ENCODE measurements at regions not wholly inside any gene's neighbourhood (a gene's known extent, or its start where the extent isn't known, plus 50 kb on each side); places are given as distances from the start of the nearest gene placed in this dataset.

GRCh38 chr10:109174526-109174925 lies 748.8 kb downstream of the XPNPEP1 start:
- Histone ChIP-seq H3K36me3 (ENCODE audit: control insufficient read depth, insufficient read depth, low read length) (no peaks in the 10 kb centered on the region), H3K4me3 (ENCODE audit: low read depth, low read length) (no peak overlapping the region), H3K27ac (ENCODE audit: low read depth, low read length) (no peak overlapping the region), H3K9me3 (ENCODE audit: control insufficient read depth, insufficient read depth, low read length) (0 out of 2 replicates have a peak, but pooled peaks cover 5% of the 10 kb centered on the region), H3K27me3 (ENCODE audit: control insufficient read depth, insufficient read depth, low read length) (no peaks in the 10 kb centered on the region), H3K9ac (ENCODE audit: low read depth, low read length) (no peak overlapping the region), H3K4me1 (ENCODE audit: control insufficient read depth, insufficient read depth, low read length) (no peaks in the 10 kb centered on the region)

DNA sequence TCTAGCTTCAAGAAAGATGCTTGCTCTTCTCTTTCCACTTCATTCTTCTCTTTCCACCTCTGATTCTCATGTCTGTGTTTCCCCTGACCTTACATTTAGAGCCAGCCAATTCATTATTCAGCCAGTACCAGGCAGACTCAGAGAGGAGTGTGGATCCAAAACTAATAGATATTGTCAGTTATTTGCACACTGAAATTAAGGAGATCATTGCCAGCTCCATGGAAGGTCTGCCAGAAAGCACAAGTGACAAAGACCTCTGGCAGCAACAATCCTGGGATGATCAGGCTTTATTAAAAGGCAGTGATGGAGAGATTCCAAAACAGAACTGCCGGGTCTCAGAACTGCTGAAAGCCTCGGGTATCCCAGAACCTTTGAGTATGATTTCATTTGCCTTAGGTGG lies 749.4 kb downstream of the XPNPEP1 start:
- no peak overlapping the region for H3K4me3 ChIP-seq (ENCODE audit: low read depth, low read length)
- H3K9me3 ChIP-seq (ENCODE audit: control insufficient read depth, insufficient read depth, low read length) = 0 out of 2 replicates have a peak, but pooled peaks cover 5% of the 10 kb centered on the region
- H3K27ac ChIP-seq (ENCODE audit: low read depth, low read length) = no peak overlapping the region
- H3K9ac ChIP-seq (ENCODE audit: low read depth, low read length) = no peak overlapping the region
- no peaks in the 10 kb centered on the region for H3K4me1 ChIP-seq (ENCODE audit: control insufficient read depth, insufficient read depth, low read length)
- H3K36me3 ChIP-seq (ENCODE audit: control insufficient read depth, insufficient read depth, low read length) = no peaks in the 10 kb centered on the region
- no peaks in the 10 kb centered on the region for H3K27me3 ChIP-seq (ENCODE audit: control insufficient read depth, insufficient read depth, low read length)

DNA sequence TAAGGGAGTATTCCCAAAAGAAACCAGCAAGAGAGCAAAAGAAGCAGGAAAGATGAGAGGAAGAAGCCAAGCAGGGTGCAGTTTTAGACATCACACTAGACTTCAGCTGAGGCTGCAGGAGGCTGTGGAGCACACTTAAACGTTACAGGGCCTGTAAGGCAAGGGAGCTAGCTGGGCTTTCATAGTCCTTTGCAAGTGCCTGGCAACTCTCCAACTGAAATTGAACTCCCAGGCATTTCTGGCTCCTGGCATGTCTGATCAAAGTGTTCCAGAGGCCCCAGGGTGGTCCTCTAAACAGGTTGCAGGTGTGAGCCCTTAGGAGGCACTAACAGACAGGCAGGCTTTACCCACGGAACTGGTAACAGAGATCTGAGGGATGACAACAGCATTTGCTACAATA lies 750.2 kb downstream of the XPNPEP1 start:
- H3K4me3 ChIP-seq (ENCODE audit: low read depth, low read length) = no peak overlapping the region
- no peaks in the 10 kb centered on the region for H3K27me3 ChIP-seq (ENCODE audit: control insufficient read depth, insufficient read depth, low read length)
- H3K27ac ChIP-seq (ENCODE audit: low read depth, low read length) = no peak overlapping the region
- H3K9ac ChIP-seq (ENCODE audit: low read depth, low read length) = no peak overlapping the region
- 0 out of 2 replicates have a peak, but pooled peaks cover 5% of the 10 kb centered on the region for H3K9me3 ChIP-seq (ENCODE audit: control insufficient read depth, insufficient read depth, low read length)
- H3K36me3 ChIP-seq (ENCODE audit: control insufficient read depth, insufficient read depth, low read length) = no peaks in the 10 kb centered on the region
- no peaks in the 10 kb centered on the region for H3K4me1 ChIP-seq (ENCODE audit: control insufficient read depth, insufficient read depth, low read length)

GRCh38 chr10:109166935-109167334 lies 756.4 kb downstream of the XPNPEP1 start:
- H3K9me3 ChIP-seq (ENCODE audit: control insufficient read depth, insufficient read depth, low read length) = no peaks in the 10 kb centered on the region
- no peak overlapping the region for H3K4me3 ChIP-seq (ENCODE audit: low read depth, low read length)
- no peak overlapping the region for H3K9ac ChIP-seq (ENCODE audit: low read depth, low read length)
- no peaks in the 10 kb centered on the region for H3K27me3 ChIP-seq (ENCODE audit: control insufficient read depth, insufficient read depth, low read length)
- H3K27ac ChIP-seq (ENCODE audit: low read depth, low read length) = no peak overlapping the region
- no peaks in the 10 kb centered on the region for H3K4me1 ChIP-seq (ENCODE audit: control insufficient read depth, insufficient read depth, low read length)
- H3K36me3 ChIP-seq (ENCODE audit: control insufficient read depth, insufficient read depth, low read length) = no peaks in the 10 kb centered on the region

DNA sequence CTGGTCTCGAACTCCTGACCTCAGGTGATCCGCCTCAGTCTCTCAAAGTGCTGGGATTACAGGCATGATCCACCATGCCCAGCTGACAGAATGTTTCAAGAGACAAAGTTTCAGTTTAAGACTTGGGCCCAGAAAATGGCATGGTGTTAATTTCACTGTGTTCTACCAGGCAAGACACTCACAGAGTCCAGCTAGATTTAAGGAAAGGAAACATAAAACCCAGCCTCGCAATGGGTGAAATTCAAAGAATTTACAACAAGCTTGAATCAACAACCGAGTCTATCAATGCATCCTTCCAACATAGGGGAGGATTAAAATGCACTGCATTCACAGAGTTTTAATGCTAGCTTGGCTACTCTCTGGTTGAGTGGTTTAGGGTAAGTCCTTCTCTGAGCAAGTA lies 764.0 kb downstream of the XPNPEP1 start:
- Histone ChIP-seq H3K36me3 (ENCODE audit: control insufficient read depth, insufficient read depth, low read length) (no peaks in the 10 kb centered on the region), H3K27me3 (ENCODE audit: control insufficient read depth, insufficient read depth, low read length) (no peaks in the 10 kb centered on the region), H3K27ac (ENCODE audit: low read depth, low read length) (no peak overlapping the region), H3K9me3 (ENCODE audit: control insufficient read depth, insufficient read depth, low read length) (no peaks in the 10 kb centered on the region), H3K4me3 (ENCODE audit: low read depth, low read length) (no peak overlapping the region), H3K9ac (ENCODE audit: low read depth, low read length) (no peak overlapping the region), H3K4me1 (ENCODE audit: control insufficient read depth, insufficient read depth, low read length) (no peaks in the 10 kb centered on the region)

DNA sequence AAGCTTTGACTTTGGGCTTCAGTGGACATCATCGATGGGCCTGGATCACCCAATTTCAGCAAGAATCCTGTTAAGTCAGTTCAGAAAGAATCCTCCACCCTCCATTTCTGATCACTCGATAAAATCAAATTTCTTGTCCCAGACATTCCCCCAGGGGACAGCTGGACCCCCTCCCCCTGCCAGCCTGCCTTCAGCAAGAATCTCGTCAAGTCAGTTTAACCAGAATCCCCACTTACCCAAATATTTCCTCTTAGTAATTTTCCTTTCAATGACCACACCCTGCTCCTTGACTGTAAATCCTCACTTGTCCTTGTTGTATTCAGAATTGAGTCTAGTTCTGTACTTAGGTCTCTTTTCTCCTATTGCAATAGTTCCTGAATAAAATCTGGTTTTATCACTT lies 766.9 kb downstream of the XPNPEP1 start:
- H3K4me1 ChIP-seq (ENCODE audit: control insufficient read depth, insufficient read depth, low read length) = no peaks in the 10 kb centered on the region
- no peak overlapping the region for H3K27ac ChIP-seq (ENCODE audit: low read depth, low read length)
- no peaks in the 10 kb centered on the region for H3K36me3 ChIP-seq (ENCODE audit: control insufficient read depth, insufficient read depth, low read length)
- no peak overlapping the region for H3K9ac ChIP-seq (ENCODE audit: low read depth, low read length)
- no peaks in the 10 kb centered on the region for H3K9me3 ChIP-seq (ENCODE audit: control insufficient read depth, insufficient read depth, low read length)
- H3K27me3 ChIP-seq (ENCODE audit: control insufficient read depth, insufficient read depth, low read length) = no peaks in the 10 kb centered on the region
- H3K4me3 ChIP-seq (ENCODE audit: low read depth, low read length) = no peak overlapping the region

DNA sequence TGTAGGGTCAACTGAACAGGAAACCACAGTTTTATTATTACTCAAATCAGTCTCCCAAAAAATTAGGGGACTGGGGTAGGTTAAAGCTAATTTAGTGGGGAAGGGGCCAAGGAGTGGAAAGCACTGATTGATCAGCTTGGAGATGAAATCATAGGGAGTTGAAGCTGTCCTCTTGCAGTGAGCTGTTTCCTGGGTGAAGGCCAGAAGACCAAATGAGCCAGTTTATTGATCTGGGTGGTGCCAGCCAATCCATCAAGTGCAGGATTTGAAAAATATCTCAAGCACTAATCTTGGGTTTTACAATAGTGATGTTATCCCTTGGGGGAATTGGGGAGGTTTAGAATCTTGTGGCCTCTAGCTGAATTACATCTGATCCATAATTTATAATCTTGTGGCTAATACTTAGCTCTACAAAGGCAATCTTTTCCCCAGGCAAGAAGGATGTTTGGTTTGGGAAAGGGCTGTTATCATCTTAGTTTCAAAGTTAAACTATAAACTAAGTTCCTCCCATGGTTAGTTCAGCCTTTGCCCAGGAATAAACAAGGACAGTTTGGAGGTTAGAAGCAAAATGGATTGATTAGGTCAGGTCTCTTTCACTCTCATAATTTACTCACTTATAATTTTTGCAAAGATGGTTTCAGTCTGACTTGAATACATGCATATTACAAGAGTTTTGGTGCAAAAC lies 773.5 kb downstream of the XPNPEP1 start:
- Histone ChIP-seq H3K9ac (ENCODE audit: low read depth, low read length) (no peak overlapping the region), H3K9me3 (ENCODE audit: control insufficient read depth, insufficient read depth, low read length) (no peaks in the 10 kb centered on the region; the same call in 1 of the 2 replicates), H3K27me3 (ENCODE audit: control insufficient read depth, insufficient read depth, low read length) (no peaks in the 10 kb centered on the region), H3K36me3 (ENCODE audit: control insufficient read depth, insufficient read depth, low read length) (no peaks in the 10 kb centered on the region), H3K27ac (ENCODE audit: low read depth, low read length) (no peak overlapping the region), H3K4me1 (ENCODE audit: control insufficient read depth, insufficient read depth, low read length) (no peaks in the 10 kb centered on the region), H3K4me3 (ENCODE audit: low read depth, low read length) (no peak overlapping the region)

DNA sequence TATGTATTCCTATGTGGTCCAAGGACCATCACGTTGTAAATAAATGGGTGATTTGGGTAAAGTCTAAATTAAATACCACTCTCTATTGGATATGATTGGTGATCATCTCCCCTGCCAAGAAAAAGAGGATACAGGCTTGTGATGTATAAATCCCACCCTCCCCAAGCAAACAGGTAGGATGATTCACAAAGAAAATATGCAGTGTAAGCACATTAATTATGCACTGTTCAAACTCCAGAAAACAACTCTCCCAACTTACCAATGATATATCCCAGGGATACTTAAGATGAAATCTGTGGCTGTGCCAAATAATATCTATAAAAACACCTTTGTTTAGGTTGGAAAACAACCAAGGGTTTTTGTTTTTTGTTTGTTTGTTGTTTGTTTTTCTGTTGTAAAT lies 795.9 kb downstream of the XPNPEP1 start:
- Histone ChIP-seq H3K36me3 (ENCODE audit: control insufficient read depth, insufficient read depth, low read length) (no peaks in the 10 kb centered on the region), H3K9me3 (ENCODE audit: control insufficient read depth, insufficient read depth, low read length) (no peaks in the 10 kb centered on the region; the same call in 1 of the 2 replicates), H3K4me3 (ENCODE audit: low read depth, low read length) (no peak overlapping the region), H3K4me1 (ENCODE audit: control insufficient read depth, insufficient read depth, low read length) (no peaks in the 10 kb centered on the region), H3K27ac (ENCODE audit: low read depth, low read length) (no peak overlapping the region), H3K27me3 (ENCODE audit: control insufficient read depth, insufficient read depth, low read length) (no peaks in the 10 kb centered on the region), H3K9ac (ENCODE audit: low read depth, low read length) (no peak overlapping the region)

DNA sequence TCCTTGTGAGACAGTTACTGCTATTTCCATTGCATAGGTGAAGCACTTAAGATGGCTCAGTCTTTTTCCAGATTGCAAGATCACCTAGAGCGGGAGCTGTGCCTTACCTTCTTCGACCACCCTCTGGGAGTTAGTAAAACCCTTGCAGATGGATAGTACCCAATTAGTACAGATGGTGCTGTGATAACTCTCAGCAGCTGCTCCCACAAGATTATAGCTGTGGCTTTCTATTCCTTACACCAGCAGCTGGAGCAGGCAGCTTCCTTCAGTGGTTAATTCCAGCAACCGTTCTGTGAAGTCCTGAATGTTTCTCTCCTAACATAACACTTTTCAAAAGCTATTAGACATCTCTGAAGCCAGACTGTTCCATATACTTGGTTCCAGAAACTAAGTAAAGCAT lies 796.8 kb downstream of the XPNPEP1 start:
- Histone ChIP-seq H3K4me1 (ENCODE audit: control insufficient read depth, insufficient read depth, low read length) (no peaks in the 10 kb centered on the region), H3K27ac (ENCODE audit: low read depth, low read length) (no peak overlapping the region), H3K9me3 (ENCODE audit: control insufficient read depth, insufficient read depth, low read length) (no peaks in the 10 kb centered on the region; the same call in 1 of the 2 replicates), H3K9ac (ENCODE audit: low read depth, low read length) (no peak overlapping the region), H3K4me3 (ENCODE audit: low read depth, low read length) (no peak overlapping the region), H3K36me3 (ENCODE audit: control insufficient read depth, insufficient read depth, low read length) (no peaks in the 10 kb centered on the region), H3K27me3 (ENCODE audit: control insufficient read depth, insufficient read depth, low read length) (no peaks in the 10 kb centered on the region)

- no peaks in the 10 kb centered on the region; the same call in 1 of the 2 replicates for H3K9me3 ChIP-seq (ENCODE audit: control insufficient read depth, insufficient read depth, low read length)
- no peak overlapping the region for H3K27ac ChIP-seq (ENCODE audit: low read depth, low read length)
- H3K4me1 ChIP-seq (ENCODE audit: control insufficient read depth, insufficient read depth, low read length) = no peaks in the 10 kb centered on the region
- no peaks in the 10 kb centered on the region for H3K36me3 ChIP-seq (ENCODE audit: control insufficient read depth, insufficient read depth, low read length)
- H3K9ac ChIP-seq (ENCODE audit: low read depth, low read length) = no peak overlapping the region
- no peak overlapping the region for H3K4me3 ChIP-seq (ENCODE audit: low read depth, low read length)
- H3K27me3 ChIP-seq (ENCODE audit: control insufficient read depth, insufficient read depth, low read length) = no peaks in the 10 kb centered on the region
Observed at GRCh38 chr10:109126016-109126415, 797.3 kb downstream of the XPNPEP1 start.

GRCh38 chr10:109115179-109115578 lies 808.1 kb downstream of the XPNPEP1 start:
- Histone ChIP-seq H3K9ac (ENCODE audit: low read depth, low read length) (no peak overlapping the region), H3K36me3 (ENCODE audit: control insufficient read depth, insufficient read depth, low read length) (no peaks in the 10 kb centered on the region), H3K9me3 (ENCODE audit: control insufficient read depth, insufficient read depth, low read length) (peaks cover 11% of the 10 kb centered on the region; the same call in 1 of the 2 replicates), H3K4me3 (ENCODE audit: low read depth, low read length) (no peak overlapping the region), H3K27ac (ENCODE audit: low read depth, low read length) (no peak overlapping the region), H3K4me1 (ENCODE audit: control insufficient read depth, insufficient read depth, low read length) (no peaks in the 10 kb centered on the region), H3K27me3 (ENCODE audit: control insufficient read depth, insufficient read depth, low read length) (no peaks in the 10 kb centered on the region)

All from HUES48 (cell line).